HG02884 (cell line): ENCODE measurements at regions not wholly inside any gene's neighbourhood (a gene's known extent, or its start where the extent isn't known, plus 50 kb on each side); places are given as distances from the start of the nearest gene placed in this dataset.
"Not testable (repeated sequence)": the region's sequence is repeated elsewhere in the genome, so short reads cannot be mapped to it uniquely, and the experiment has no call there.

ENCODE experiments used
- ATAC-seq: cut with Tn5 transposase; IDR thresholded peaks from one replicate; pipeline ENCODE4 v1.9.1; 2021; ENCODE audit warnings: mild to moderate bottlenecking, moderate library complexity; ENCODE audit not compliant: unreplicated experiment

GRCh38 chr12:65673732-65674131 is 150.6 kb upstream of the HMGA2 start:
- ATAC-seq = no peak

- ATAC-seq = no peak
Measured at GRCh38 chr12:65675141-65675621, 149.1 kb upstream of the HMGA2 start.

GRCh38 chr12:65678172-65678571 is 146.1 kb upstream of the HMGA2 start:
- not testable (repeated sequence) for ATAC-seq

- no peak for ATAC-seq
Measured at GRCh38 chr12:65681226-65681625, 143.1 kb upstream of the HMGA2 start.

GRCh38 chr12:65682112-65682511 is 142.2 kb upstream of the HMGA2 start:
- ATAC-seq = no peak

GRCh38 chr12:65684906-65685305 is 139.4 kb upstream of the HMGA2 start:
- ATAC-seq = no peak

- no peak for ATAC-seq
Measured at GRCh38 chr12:65685514-65685913, 138.8 kb upstream of the HMGA2 start.

- no peak for ATAC-seq
Measured at GRCh38 chr12:65689508-65689907, 134.8 kb upstream of the HMGA2 start.

- no peak for ATAC-seq
Measured at GRCh38 chr12:65690477-65690876, 133.8 kb upstream of the HMGA2 start.

- ATAC-seq = no peak
Measured at GRCh38 chr12:65694130-65694529, 130.2 kb upstream of the HMGA2 start.

GRCh38 chr12:65695113-65695865 is 129.0 kb upstream of the HMGA2 start:
- ATAC-seq = no peak

GRCh38 chr12:65696227-65696626 is 128.1 kb upstream of the HMGA2 start:
- ATAC-seq = no peak

- no peak for ATAC-seq
Measured at GRCh38 chr12:65699251-65699650, 125.0 kb upstream of the HMGA2 start.

GRCh38 chr12:65703176-65703575 is 121.1 kb upstream of the HMGA2 start:
- ATAC-seq = no peak

GRCh38 chr12:65705380-65705876 is 118.9 kb upstream of the HMGA2 start:
- ATAC-seq = no peak

- ATAC-seq = no peak
Measured at GRCh38 chr12:65707051-65707450, 117.2 kb upstream of the HMGA2 start.

- ATAC-seq = no peak
Measured at GRCh38 chr12:65712260-65713004, 111.9 kb upstream of the HMGA2 start.

GRCh38 chr12:65715961-65716360 is 108.3 kb upstream of the HMGA2 start:
- ATAC-seq = no peak

- ATAC-seq = no peak
Measured at GRCh38 chr12:65720136-65721130, 103.8 kb upstream of the HMGA2 start.

GRCh38 chr12:65721541-65722190 is 102.6 kb upstream of the HMGA2 start:
- ATAC-seq = no peak
